Inferior parietal cortex (tissue), 1 donor: ENCODE measurements at regions not wholly inside any gene's neighbourhood (a gene's known extent, or its start where the extent isn't known, plus 50 kb on each side); places are given as distances from the start of the nearest gene placed in this dataset.

ENCODE experiments used
- DNase-seq: peaks from one replicate; pipeline ENCODE4 v3.0.0-alpha.2; 2016; ENCODE audit errors: extremely low spot score

DNA sequence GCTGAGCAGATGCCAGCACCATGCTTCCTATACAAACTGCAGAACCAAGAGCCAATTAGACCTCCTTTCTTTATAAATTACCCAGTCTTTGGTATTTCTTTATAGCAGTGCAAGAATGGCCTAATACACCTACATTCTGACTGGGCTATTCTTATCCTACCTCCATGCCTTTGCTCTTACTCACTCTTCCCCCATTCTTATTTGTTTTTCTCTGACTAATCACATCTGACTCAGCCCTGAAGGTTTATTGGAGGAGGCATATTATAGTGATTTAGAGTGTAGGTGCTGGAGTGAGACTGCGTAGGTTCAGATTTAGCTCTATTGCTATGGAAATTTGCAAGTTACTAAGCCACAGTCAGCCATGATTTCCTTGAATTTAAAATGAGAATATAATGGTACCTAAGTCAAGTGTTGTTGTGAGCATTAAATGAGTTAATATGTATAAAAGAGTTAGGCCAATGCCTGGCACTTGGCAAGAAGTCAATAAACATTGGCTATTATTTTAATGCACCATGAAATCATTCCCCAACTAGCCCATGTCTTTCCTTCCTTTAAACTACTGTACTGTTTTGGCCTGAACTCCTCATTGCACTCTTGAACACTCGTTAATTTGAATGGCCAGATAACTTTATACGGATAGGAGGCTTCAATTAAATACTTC is 531.2 kb upstream of the ZNF608 start:
- DNase-seq: no peak

DNA sequence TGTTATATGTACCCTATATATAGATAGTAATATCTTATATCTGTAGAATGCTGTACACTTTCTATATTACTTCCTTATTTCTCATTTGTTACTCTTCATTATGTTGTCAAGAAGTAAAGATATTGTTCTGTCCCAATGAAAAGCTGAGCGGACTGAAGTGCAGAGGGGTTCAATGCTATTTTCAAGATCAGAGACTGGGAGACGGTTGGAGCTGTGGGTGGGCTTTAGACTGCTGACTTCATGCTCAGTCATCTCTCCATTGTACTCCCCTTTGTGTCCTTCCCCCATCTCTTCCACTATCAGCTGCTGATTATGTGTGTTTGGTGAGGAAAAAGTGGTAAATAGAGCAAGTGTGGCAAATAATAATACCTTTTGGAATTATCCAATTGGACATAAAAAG is 532.3 kb upstream of the ZNF608 start:
- DNase-seq: no peak

DNA sequence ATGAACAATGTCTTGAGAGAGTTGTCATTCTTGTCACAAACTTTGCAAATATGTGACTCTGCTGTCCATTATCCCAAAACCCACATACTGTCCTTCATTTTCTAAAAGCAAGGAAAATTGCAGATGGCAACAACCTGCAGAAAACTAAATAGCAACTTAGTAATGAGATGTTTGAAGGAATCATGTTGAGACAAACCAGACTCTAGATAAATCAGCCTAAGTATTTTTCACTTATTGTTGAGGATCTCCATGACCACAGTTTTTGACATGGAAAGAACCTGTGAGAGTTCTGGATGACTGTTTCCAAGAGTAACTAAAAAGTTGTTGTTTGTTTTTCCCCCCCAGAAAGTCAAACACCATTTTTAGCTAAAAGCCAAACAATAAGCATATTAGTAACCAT is 535.2 kb upstream of the ZNF608 start:
- DNase-seq: no peak

- DNase-seq: no peak
Observed at GRCh38 chr5:125283372-125283771, 536.9 kb upstream of the ZNF608 start.

DNA sequence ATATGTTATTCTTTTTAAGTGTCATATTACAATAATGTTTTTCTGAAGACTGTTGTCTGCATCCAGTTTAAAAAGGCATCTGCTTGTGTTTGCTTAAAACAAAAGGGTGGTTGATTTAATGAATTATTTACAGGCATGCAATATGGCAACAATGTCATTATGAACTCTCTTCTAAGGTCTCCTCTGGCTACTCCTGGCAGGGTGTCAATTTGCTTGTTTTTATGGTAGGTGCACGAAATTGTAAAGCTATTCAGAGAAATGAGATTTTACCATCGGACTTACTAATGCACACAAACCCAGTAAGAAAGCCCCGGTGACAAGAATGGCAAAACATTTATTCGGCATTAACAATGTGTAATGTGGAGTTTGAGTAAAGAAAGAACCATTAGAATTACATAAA is 539.8 kb upstream of the ZNF608 start:
- no peak for DNase-seq

DNA sequence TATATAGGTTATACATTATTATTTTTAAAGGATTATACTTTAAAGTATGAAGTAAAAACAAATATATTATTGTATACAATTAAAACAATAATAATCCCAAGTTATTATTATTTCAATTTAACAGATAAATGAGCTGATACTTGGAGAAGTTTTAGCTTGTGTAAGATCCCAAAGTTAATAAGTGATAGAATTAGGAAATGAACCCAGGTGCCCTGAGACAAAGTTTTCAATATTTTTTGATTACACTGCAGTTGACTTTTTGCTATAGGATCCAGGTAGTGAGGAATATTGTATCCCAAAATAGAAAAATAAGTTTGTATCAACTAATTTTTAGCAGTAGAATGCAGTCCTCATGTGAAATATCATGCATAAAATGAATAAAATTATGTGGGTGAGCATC is 543.2 kb upstream of the ZNF608 start:
- no peak for DNase-seq

- no peak for DNase-seq
Observed at GRCh38 chr5:125290935-125291334, 544.5 kb upstream of the ZNF608 start.

DNA sequence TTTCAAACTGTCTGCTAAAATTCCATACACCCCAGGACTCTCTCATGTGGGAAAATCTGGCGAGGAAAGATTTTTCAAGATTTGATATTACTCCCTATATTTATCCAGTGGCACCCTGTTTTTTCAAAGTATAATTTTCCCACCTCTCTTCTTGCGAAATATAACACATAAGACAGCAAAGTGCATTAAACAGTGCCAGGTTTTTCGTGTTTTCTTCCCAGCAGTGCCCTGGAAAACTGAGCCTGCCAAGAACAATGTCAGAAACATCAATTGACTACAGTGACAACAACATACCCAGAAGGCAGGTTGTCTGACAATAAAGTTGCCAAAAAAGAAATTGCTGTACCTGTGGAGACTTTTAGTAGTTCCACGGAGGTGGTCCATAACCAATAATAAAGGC is 545.0 kb upstream of the ZNF608 start:
- no peak for DNase-seq

DNA sequence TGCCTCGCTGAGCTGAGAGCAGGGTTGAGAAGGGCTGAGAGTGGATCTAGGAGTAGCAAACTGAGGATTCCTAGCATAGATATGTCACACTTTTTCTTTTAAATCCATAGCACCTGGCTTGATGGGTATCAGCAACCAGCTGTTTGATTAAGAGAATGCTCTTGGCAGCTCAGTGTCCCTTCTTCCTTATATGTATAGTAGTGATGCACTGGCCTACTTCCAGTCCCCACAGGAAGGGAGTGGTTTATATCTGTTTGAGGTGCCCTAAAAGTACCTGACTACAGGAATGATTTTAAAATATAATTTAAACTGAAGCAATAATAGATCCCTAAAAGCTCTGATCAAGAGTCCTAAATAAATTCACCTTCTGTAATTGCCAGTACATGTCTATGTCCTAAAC is 546.8 kb upstream of the ZNF608 start:
- DNase-seq: no peak

GRCh38 chr5:125293726-125294125 is 547.3 kb upstream of the ZNF608 start:
- no peak for DNase-seq

GRCh38 chr5:125294844-125295243 is 548.4 kb upstream of the ZNF608 start:
- DNase-seq: no peak

DNA sequence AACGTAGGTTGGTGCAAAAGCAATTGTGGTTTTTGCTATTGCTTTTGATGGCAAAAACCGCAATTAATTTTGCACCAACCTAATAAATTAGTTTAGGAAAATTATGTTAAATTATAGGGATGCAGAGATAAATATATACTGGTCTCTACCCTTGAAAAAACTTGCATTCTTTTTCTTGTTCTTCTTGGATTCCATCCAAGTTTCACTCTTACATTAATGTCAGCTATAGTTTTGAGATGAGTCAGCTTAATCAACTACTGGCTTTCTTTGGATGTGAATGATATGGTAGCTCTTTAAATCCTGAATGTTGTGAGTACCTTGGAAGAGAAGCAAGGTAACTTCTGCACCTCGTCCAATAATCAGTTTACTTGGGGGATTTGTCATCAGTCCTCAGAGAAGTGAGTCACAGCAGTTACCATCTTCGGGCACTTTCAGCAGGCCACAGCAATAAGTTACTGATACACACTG is 549.0 kb upstream of the ZNF608 start:
- DNase-seq: no peak

GRCh38 chr5:125298258-125298657 is 551.8 kb upstream of the ZNF608 start:
- DNase-seq: no peak

GRCh38 chr5:125298746-125299379 is 552.4 kb upstream of the ZNF608 start:
- no peak for DNase-seq

- DNase-seq: no peak
Observed at GRCh38 chr5:125301711-125302110, 555.3 kb upstream of the ZNF608 start.

- DNase-seq: no peak
Observed at GRCh38 chr5:125302577-125302976, 556.1 kb upstream of the ZNF608 start.

DNA sequence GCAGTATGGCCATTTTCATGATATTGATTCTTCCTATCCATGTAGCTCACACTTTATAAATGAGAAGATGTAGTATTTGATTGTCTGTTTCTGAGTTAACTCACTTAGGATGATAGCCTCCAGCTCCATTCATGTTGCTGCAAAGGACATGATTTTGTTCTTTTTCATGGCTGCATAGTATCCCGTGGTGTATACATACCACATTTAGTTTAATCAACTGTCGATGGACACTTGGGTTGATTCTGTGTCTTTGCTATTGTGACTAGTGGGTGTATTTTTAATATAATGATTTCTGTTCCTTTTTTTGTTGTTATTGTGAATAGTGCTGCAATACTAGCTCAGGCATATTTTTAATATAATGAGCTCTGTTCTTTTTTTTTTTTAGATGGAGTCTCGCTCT is 560.3 kb upstream of the ZNF608 start:
- no peak for DNase-seq

DNA sequence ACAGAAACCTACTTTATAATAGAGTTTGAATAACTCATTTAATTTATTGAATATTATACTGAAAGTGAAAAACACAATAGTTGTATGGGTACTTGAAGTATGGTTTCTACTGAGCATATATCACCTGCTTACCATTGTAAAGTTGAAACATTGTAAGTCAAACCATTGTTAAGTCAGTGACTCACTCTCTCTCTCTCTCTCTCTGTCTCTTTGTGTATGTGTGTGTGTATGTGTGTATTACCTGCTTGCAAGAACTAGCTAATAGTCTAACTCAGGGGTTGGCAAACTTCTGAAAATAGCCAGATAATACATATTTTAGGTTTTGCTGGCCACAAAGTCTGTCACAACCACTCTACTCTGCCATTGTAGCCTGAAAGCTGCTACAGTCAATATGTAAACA is 564.3 kb upstream of the ZNF608 start:
- no peak for DNase-seq

GRCh38 chr5:125311743-125312142 is 565.3 kb upstream of the ZNF608 start:
- no peak for DNase-seq

GRCh38 chr5:125313555-125313954 is 567.1 kb upstream of the ZNF608 start:
- DNase-seq: no peak

DNA sequence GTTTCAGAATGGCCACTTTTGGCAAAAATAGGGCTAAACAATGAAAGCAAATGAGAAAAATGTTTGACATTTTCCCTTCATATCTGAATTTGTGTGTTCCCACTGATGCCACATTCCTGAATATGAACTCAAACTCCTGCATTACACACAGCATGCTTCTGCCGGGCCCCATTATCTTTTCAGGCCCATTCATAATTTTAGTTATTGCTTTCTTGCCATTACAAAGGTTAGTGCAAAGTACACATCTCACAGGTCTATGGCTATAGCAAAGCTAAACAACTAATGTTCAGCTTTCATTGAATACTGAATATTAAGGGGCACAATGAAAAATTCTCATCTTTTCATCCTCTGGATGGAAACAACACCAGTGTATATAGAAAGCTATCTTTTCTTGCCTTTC is 568.9 kb upstream of the ZNF608 start:
- no peak for DNase-seq

DNA sequence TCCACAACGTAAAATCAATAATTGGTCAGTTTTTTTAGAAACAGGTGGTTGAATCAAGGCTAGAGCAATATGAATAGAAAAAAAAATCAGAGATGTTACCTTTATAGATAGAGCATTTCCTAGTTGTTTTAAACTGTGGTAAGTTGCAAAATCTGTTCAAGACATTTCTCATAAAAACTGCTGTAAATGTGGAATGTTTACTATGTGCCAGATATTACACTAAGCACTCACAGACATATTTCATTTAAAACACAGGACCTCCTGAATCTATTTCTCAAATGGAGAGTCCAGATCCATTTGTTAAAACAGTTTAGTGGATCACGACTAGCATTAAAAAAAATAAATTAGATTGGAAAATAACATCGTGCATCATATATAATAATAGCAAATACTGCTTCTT is 570.0 kb upstream of the ZNF608 start:
- DNase-seq: no peak

GRCh38 chr5:125316915-125317535 is 570.6 kb upstream of the ZNF608 start:
- DNase-seq: no peak
